Left lobe of liver (tissue), 2 donors: ENCODE measurements at regions not wholly inside any gene's neighbourhood (a gene's known extent, or its start where the extent isn't known, plus 50 kb on each side); places are given as distances from the start of the nearest gene placed in this dataset.
"Not testable (repeated sequence)": the region's sequence is repeated elsewhere in the genome, so short reads cannot be mapped to it uniquely, and the experiment has no call there.

Experiments used
- ATAC-seq: fragments of 200-7000 bp; cut with Tn5 transposase; one replicate; pipeline ENCODE4 v1.9.1; 2020; ENCODE audit warnings: mild to moderate bottlenecking, moderate library complexity
- DNase-seq: peaks from one replicate; pipeline ENCODE4 v3.0.0-alpha.2; 2020; ENCODE audit warnings: low spot score
- donor health status: DM: no; HTN: no; CAD: no; lungs with moderate emphysema.
- donor health status: DM: no; HTN: yes; CAD: no.

DNA sequence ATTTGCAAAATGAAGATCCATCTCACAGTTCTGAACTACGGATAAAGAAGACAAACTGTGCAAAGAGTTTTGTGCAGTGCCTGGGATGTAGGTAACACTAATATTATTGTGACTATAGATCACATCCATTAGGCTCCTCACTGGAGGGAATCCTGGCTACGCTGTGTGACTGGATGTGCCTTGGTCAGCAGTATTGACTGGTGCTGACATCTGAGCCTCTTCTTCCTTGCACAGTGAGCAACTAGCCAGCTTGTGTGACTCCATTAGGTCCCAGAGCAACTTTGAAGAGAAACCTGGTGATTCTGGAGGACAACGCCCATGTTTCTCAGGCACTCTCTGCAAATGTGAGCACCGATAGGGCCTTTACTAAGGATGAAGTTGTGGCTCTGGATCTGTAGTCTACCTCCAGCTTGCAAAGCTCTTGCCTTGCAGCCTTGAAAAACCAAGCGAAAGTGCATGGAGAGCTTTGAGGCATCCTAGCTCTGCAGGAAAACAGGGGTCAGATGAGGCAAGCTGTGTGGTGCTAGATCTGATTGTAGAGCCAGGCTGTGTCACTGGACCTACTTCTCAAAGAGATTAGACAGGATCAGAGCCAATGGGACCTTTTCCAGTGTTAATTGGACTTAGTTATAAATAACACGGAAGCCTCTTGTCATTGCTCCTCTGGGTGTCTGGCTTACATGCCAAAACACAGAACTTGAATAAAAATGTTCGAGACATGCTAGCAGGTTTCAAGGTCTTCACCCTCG is 303.6 kb upstream of the LYZL1 start:
- ATAC-seq = no peak
- DNase-seq = no peak

DNA sequence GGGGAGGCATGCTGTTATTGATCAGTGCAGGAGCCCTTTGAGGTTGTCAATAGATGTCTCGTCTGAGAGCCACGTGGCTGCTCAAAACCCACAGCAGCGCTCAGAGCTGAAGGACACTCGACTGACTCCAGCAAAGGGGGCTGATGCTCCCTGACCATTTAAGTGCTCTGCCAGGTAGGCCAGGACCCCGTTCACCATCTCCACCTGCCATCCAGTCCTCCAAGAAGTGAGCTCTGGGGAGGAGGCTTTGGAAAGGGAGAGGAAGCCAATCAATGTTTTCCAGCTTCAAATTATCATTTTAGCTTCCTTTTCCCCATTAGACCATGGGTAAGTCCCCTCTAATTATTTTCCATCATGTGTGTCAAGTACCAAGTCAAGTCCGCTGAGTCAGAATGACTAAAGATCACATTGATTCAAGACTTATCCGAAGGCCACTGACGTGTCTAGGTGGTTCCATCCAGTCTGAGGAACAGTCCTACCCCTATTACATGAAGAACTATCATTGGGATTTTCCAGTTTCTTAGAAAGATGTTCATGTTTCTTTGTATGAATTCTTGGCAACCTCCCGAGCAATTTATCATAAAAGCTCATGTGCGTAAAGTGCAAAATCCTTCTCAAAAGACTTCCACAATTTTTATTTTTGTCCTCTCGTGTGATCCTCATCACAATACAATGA is 302.6 kb upstream of the LYZL1 start:
- no peak for DNase-seq
- no peak for ATAC-seq

DNA sequence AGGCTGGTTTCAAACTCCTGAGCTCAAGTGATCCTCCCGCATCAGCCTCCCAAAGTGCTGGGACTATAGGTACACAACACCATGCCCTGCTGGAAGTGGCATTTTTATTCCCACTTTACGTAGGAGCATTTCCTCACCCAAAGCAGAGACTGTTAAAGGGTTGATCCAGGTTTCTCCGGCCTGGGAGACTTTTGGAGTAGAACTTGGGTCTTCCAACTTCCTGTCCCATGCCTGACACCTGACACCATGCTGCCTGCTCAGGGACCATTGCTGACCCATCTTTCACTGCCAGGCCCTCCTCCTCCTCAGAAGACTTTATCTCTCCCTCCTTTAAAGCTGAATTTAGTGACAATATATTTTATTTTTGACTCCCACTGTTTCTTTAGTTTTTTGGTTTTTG is 302.0 kb upstream of the LYZL1 start:
- ATAC-seq (no peak), DNase-seq (no peak)

DNA sequence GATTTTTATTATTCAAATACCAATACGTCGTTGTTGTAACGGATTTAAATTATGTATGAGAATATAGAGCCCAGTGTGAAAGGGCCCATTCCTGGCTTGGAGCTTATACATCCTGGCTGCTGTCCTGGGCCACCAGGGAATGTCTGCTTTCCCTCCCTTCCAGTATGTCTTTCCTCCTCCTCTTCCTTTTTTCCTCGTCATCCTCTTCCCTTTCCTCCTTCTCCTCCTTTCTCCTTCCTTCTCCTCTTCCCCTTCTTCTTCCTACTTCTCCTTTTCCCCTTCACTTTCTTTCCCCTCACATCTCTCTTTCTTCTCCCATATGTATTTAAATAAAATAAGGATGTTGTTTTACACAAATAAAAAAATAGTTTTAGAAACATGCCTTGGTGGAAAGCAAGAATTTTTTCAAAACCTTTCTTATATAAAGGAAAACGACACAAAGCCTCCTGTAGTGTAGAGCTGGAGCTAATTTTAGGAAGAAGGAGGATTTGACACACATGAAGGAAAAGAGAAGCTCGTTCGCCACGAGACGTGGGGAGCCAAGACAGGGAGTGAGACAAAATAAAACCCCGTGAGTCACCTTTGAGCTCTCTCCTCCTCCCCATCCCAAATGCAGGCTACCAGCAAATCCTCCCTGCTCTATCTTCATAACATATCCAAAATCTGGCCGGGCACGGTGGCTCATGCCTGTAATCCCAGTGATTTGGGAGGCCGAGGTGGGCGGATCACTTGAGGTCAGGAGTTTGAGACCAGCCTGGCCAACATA is 301.1 kb upstream of the LYZL1 start:
- DNase-seq (no peak), ATAC-seq (no peak)

DNA sequence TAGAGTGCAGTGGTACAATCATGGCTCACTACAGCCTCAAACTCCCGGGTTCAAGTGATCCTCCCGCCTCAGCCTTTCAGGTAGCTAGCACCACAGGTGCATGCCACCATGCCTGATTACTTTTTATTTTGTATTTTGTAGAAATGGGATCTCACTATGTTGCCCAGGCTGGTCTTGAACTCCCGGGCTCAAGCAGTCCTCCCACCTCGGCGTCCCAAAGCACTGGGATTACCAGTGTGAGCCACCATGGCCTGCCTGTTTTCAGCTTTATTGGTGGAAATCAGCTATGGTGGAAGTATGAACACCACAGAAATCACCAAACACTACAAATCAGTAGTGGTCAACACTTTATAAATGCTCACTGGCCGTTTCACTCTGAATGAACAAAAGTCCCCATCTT is 299.9 kb upstream of the LYZL1 start:
- DNase-seq (no peak), ATAC-seq (no peak)

DNA sequence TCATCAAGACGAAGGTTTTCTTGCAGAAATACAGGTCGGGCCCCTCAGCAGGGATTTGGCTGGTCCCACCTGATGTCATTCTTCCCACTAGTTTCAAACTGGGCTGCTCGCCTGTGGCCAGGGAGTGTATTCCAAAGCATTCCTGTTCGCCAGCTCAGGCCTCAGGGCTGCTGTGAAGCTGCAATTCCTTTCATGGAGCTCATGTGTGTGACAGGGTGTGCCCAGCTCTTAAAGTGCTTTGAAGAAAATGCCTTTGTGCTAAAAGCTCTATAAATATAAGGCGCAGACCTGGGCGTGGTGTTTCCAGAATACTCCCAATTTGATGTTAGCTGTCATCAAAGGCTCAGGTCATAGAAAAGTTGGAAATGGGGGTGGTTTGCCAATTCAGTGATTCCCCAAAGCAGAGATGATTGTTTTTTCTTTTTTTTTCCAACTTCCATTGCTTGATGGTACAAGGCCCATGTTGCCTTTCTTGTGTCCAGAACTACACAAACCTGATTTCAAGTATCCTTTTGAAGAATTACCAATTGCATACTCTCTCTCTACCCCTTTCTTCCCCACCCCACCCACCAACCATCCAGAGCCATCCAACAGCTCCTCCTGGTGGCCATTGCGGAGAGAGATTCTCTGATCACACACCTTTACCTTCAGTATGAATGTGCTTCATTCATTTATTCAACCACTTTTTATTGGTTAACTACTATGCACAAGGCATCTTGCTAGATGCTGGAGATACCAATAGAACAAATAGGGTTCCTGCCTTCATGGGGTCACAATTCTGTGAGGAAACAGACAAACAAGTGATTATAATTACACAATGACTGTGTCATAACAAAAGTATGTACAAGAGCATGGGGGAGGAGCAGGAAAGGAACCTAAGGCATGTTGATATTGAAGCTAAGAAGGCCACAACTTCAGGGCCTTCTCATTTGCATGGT is 297.3 kb upstream of the LYZL1 start:
- DNase-seq = peak; percentile 68
- ATAC-seq = peak; percentile 98

DNA sequence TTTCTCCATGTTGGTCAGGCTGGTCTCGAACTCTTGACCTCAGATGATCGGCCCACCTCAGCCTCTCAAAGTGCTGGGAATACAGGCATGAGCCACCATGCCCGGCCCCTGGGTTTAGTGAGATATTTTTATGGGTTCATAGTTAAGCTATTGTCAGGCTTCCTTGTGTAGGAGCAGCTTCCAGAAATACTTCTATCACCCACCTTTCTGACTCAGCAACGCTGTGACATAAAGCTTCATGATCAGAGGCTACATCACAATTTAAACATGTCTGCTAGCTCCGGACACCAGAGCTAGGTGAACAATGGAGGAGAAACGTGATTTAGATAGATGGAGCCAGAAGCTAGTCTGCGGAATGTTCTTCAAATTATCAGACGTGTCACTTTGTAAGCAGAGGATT is 295.8 kb upstream of the LYZL1 start:
- DNase-seq (no peak), ATAC-seq (no peak)

DNA sequence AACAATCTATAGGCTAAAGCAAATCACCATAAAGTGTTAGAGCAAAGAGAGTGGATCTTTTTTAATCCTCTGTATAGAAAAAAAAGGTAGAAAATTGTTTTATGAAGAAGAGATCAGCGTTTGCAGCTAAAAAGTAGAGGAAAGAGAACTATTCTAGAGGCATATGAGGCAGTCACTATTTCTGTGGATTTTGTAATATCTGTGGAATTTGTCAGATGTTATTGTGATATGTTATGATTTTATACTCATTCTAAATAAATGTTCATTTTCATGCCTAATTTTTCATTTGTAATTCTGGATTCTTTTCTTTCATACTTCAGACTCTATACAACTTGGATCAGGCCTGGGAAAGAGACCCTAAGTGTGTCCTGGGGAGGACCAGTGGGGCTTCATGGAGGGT is 295.0 kb upstream of the LYZL1 start:
- ATAC-seq (no peak), DNase-seq (no peak)

DNA sequence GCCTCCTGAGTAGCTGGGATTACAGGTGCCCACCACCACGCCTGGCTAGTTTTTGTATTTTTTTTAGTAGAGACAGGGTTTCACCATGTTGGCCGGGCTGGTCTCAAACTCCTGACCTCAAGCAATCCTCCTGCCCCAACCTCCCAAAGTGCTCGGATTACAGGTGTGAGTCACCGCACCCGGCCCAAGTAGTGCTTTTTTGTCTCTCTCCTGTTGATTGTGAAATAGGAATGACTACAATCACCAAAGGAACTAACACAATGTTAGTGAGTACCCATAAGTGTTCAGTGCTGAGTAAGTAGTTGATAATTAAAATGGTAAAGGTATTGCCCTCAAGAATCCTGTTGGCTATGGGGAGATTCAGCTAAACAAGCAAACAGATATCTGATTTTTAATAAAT is 294.1 kb upstream of the LYZL1 start:
- not testable (repeated sequence) for ATAC-seq, DNase-seq

DNA sequence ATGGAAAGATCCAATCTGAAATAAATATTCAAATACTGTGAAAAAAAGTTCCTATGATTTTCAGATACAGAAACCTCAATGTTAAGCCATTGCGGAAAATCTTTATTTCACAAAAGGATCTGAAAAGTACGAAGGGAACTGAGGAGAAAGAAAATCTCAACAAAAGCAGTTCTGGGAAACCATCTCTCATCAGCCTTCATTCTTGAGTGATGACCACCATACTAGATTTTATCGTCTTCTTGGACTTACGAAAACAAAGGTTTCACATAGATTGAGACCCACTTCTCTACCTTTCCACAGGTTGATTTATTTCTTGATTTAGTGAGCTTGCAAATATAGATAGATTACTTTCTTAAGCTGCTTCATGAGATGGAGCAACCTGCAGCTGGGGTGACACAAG is 293.4 kb upstream of the LYZL1 start:
- DNase-seq (no peak), ATAC-seq (no peak)

DNA sequence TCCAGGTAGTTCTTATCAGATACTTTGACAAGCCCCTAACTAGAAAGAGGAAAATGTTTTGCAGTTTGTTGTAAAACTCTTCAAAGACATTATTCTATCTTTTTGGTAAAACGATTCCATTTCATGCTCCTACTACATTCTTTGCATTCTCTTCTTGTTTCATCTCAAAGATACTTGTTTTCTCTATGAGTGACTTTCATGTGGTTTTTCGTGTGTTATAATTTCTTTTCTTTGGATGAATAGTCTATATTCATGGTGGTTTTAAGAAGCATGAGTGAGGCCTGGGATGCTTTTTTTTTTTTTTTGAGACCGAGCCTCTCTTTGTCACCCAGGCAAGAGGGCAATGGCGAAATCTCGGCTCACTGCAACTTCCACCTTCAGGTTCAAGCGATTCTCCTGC is 292.5 kb upstream of the LYZL1 start:
- DNase-seq (no peak), ATAC-seq (no peak)

DNA sequence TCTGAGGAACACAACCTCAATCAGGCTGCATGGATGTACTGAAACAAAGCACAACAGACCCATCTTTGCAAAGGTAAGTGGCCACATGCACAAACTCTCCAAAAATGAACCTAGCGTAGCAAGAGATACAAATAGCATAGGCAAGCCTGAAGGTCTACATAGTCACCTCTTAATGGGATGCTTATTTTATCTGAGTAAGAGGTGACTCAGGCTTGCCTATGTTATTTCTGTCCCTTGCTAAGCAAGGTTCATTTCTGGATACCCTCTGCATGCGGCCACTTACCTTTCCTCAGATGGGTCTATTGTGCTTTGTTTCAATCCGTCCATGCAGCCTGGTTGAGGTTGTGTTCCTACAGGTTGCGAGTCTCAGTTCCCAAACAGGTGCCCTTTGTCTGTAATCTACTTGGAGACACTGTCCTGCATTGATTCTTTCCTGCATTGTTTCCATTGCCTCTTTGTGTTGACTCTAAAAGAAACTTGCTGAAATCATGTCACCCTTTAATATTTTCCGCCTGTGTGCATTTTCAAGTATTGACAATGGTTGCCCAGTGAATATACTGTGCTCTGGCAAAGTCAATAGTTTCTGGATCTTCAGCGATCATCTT is 291.8 kb upstream of the LYZL1 start:
- DNase-seq = no peak
- no peak for ATAC-seq

DNA sequence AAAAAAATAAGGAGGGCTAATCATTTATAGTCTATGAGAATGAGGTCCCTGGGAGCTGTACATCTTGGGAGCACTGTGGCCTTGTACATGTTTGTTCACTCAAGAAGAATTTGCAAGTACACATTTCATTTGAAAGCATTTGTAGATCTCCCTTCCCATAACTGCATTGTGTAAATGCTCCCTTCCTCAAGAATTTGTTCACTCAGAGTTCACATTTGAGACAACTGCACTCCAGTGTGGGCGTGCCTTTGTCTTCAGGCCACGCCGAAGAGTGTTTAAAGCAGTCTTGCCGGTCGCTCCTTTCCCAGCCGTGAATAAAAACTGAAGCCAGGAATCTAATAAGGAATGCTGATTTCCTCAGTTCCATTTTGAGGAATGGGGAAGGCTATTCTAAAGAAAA is 291.1 kb upstream of the LYZL1 start:
- no peak for ATAC-seq
- no peak for DNase-seq

DNA sequence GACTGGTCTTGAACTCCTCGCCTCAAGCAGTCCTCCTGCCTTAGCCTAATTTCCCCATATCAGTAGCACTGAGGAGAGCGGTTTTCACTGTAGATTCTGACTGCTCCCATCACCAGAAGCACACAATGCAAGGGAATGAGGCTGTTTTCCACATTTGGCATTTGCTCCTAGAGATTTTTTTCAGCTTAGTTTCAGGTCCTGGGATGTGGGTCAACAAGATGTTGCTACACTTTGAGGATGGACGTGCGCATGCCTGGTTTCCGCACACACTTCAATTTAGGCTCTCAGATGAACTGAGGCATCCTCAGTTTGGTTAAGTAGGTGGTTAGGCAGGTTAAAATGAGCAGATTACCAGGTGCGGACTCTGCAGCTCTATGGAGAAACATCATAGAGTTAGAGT is 287.1 kb upstream of the LYZL1 start:
- no peak for DNase-seq
- ATAC-seq = no peak

DNA sequence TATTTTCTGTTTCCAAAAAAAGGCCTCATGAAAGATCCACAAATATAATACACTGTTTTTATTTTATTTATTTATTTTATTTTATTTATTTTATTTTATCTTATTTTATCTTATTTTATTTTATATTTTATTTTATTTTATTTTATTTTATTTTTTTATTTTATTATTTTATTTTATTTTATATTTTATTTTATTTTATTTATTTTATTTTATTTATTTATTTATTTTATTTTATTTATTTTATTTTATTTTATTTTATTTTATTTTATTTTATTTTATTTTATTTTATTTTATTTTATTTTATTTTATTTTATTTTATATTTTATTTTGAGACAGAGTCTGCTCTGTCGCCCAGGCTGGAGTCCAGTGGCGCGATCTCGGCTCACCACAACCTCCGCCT is 285.9 kb upstream of the LYZL1 start:
- ATAC-seq, DNase-seq: not testable (repeated sequence)

DNA sequence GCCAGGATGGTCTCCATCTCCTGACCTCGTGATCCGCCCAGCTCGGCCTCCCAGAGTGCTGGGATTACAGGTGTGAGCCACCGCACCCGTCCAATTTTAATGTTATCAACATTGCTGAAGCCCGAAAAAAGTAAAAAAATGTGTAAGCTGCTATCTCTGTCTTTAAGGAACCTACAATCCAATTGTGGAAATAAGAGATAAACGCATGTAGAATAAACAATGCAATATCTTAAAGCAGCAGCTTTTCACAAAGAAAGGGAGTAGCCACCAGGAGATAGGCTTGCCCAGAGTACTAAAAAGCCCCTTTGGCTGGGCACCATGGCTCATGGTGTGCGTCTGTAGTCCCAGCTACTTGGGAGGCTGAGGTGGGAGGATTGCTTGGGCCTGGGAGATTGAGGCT is 282.9 kb upstream of the LYZL1 start:
- no peak for ATAC-seq
- DNase-seq = no peak

DNA sequence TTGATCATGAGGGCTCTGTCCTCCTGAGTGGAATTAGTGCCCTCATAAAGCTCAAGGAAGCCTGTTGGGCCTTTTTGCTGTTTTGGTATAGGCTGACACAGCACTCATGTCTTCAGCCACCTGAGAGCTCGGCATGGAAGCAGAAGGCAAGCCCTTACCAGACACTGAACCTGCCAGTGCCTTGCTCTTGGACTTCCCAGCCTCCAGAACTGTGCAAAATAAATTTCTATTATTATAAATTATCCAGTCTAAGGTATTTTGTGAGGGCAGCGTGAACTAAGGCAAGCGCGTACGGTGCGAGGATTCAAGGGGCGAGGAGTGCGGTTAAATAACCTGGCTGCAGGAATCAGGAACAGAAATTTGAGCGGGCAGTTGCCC is 281.5 kb upstream of the LYZL1 start:
- DNase-seq = no peak
- no peak for ATAC-seq

DNA sequence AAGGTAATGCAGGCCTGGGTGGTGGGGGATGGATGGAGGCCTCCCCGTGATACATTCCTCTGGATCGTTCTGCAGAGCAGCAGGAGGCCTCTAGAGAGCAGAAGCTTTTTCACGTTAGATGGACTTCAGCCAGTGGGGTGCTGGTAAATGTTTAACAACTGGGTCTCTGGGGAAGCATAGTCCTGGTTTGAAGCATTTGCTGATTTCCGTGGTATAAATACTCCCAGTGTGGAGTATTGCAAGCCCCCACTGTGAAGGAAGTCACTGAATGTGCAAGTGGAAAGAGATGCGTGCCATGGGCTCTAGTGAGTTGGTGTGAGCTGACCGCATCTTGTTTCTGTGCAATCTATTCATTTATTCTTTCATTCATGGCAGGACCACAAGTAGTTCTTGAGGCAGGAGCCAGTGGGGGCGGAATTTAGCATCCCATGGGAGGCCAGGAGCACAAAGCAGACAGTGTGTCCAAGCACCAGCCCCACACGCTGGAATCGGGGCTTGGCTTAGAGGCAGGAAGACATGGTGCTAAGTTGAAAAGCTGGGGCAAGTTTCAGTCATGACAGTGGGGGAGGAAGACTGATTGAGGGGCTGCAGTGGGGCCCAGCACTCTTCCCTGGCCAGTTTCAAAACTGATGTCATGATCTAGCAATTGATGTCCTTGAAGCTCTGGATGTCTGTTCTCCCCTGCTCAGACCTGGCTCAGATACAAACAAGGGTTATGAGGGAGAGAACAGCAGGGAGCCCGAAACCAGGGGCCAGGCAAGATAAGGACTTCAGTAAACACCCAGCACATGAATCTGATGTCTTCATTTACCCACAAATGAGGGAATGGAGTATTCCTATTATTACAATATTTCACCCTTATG is 280.9 kb upstream of the LYZL1 start:
- DNase-seq = no peak
- ATAC-seq = no peak

DNA sequence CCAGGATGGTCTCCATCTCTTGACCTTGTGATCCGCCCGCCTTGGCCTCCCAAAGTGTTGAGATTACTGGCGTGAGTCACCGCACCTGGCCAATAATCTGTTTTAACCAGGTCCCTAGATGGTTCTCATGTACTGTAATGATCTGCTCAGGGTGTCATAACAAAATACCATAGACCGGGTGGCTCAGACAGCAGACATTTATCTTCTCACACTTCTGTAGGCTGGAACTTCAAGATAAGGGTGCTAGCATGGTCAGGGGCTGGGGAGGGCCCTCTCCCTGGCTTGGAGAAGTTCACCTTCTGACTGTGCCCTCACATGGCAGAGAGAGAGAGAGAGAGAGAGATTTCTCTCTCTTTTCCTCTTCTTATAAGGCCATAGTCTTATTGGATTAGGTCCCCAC is 279.4 kb upstream of the LYZL1 start:
- ATAC-seq (no peak), DNase-seq (no peak)

DNA sequence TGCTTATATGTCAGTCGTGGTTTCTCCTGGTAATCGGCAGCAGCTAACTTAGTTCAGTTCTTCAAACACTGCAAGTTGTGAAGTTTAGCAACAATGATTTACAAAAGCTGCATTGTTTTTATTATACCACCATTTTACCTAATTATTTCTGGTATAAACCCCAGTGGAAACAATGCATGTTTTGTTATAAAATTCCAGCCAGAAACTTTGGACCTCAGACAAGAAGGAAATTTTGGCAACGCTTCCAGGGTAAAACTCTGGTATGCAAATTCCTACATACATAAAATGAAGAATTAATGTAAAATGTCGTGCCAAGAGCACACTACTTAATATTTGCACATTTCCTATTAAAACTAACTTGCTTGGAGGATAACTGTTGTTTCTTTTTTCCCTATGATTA is 277.4 kb upstream of the LYZL1 start:
- no peak for ATAC-seq
- no peak for DNase-seq
